C4-2B (cell line): ENCODE measurements at regions not wholly inside any gene's neighbourhood (a gene's known extent, or its start where the extent isn't known, plus 50 kb on each side); places are given as distances from the start of the nearest gene placed in this dataset.

ENCODE experiments used
- CTCF ChIP-seq: fragments of 450-650 bp; conservative IDR thresholded peaks from 2 replicates; pipeline ENCODE4 v1.5.1; 2017; ENCODE audit warnings: mild to moderate bottlenecking
- ZFX ChIP-seq: fragments of 450-650 bp; IDR thresholded peaks from 2 replicates; pipeline ENCODE4 v1.6.1; 2017

DNA sequence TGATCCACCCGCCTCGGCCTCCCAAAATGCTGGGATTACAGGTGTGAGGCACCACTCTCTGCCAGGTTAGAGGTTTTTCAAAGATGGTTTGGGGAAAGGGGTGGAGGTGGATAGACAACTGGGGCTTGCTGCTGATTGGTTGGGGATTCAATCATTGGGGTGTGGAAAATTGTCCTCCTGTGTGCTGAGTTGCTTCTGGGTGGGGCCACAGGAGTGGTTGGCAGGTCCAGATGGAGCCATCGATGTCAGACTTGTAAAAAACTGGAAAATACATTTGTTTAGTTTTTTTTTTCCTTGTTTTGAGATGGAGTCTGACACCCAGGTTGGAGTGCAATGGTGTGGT lies 61.9 kb upstream of the CLINT1 start:
- no peak for TF ChIP-seq CTCF
- TF ChIP-seq ZFX: no peak
